Upper lobe of left lung (tissue), 4 donors: ENCODE measurements at regions not wholly inside any gene's neighbourhood (a gene's known extent, or its start where the extent isn't known, plus 50 kb on each side); places are given as distances from the start of the nearest gene placed in this dataset.

ENCODE experiments used
- POLR2A ChIP-seq, 4 donors: fragments of 450-650 bp; IDR thresholded peaks; one replicate each; pipeline ENCODE4 v1.5.1; 2016 to 2017; ENCODE audit warnings: antibody characterized with exemption in 4 of 4, mild to moderate bottlenecking in 2 of 4
- POLR2AphosphoS5 ChIP-seq, 2 donors: sonication (generic); formaldehyde crosslinking; IDR thresholded peaks; one replicate each; pipeline ENCODE4 v1.5.1; 2017; ENCODE audit warnings: antibody characterized with exemption in 2 of 2
- TF ChIP-seq, protein P1 (sequence below), 6 experiments: fragments of 450-650 bp in 4 of 6; fragments of 200-600 bp in 2 of 6; sonication (generic) in 2 of 6; IDR thresholded peaks; one replicate each; pipeline ENCODE4 v1.5.1; 2016 to 2019; ENCODE audit warnings: antibody characterized with exemption in 6 of 6

- TF ChIP-seq POLR2AphosphoS5 (IDR thresholded peaks at IDR 0.05), result no peak
- no peak for TF ChIP-seq POLR2A (IDR thresholded peaks at IDR 0.05)
- TF ChIP-seq, protein P1, sequence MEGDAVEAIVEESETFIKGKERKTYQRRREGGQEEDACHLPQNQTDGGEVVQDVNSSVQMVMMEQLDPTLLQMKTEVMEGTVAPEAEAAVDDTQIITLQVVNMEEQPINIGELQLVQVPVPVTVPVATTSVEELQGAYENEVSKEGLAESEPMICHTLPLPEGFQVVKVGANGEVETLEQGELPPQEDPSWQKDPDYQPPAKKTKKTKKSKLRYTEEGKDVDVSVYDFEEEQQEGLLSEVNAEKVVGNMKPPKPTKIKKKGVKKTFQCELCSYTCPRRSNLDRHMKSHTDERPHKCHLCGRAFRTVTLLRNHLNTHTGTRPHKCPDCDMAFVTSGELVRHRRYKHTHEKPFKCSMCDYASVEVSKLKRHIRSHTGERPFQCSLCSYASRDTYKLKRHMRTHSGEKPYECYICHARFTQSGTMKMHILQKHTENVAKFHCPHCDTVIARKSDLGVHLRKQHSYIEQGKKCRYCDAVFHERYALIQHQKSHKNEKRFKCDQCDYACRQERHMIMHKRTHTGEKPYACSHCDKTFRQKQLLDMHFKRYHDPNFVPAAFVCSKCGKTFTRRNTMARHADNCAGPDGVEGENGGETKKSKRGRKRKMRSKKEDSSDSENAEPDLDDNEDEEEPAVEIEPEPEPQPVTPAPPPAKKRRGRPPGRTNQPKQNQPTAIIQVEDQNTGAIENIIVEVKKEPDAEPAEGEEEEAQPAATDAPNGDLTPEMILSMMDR (IDR thresholded peaks at IDR 0.05), result no peak
Observed at GRCh38 chr12:127670294-127670693, 596.7 kb upstream of the TMEM132C start.
